GM19025 (cell line): ENCODE measurements at regions not wholly inside any gene's neighbourhood (a gene's known extent, or its start where the extent isn't known, plus 50 kb on each side); places are given as distances from the start of the nearest gene placed in this dataset.
"Not testable (repeated sequence)": the region's sequence is repeated elsewhere in the genome, so short reads cannot be mapped to it uniquely, and the experiment has no call there.

ENCODE experiments used
- ATAC-seq: cut with Tn5 transposase; IDR thresholded peaks from one replicate; pipeline ENCODE4 v1.9.1; 2021; ENCODE audit warnings: mild to moderate bottlenecking, low read depth, moderate library complexity; ENCODE audit not compliant: unreplicated experiment

GRCh38 chr7:131061158-131061557 is 266.5 kb upstream of the MKLN1 start:
- no peak for ATAC-seq

- no peak for ATAC-seq
Measured at GRCh38 chr7:131061818-131062217, 265.9 kb upstream of the MKLN1 start.

- no peak for ATAC-seq
Measured at GRCh38 chr7:131066635-131067034, 261.0 kb upstream of the MKLN1 start.

DNA sequence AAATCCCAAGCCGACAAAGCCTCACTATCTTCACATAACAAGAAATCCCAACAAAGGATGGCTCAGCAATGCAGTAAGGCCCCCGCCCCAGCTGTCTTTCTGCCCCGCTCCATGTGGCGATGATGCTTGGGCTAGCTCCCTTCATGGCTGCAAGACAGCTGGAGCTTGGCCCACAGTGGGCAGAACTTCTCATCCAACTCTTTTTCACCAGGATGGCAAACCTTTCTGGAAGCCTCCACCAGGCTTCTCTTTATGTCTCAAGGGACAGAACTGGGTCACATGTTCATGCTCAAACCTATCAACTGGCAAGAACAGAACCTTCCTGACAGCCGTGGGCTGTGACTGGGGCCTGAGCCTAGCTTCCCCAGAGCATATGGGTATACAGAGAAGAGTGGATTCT is 260.5 kb upstream of the MKLN1 start:
- no peak for ATAC-seq

DNA sequence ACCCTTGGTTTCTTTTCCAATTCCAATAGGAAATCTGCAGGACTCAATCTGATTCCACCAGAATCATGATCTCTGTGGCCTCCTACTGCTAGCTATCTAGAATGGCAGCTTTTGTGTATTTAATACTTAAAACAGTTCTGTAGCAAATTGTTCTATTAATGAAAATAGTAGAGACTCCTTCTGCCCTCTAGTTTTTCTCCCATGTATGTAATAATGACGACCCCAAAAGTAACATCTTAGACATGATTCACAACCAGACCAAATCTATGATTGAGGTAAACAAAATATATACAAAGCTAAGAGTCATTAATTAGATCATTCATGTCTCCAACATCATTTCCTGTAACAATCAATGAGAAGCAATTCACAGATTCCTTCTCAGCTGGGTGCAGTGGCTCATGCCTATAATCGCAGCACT is 259.1 kb upstream of the MKLN1 start:
- ATAC-seq: no peak

- no peak for ATAC-seq
Measured at GRCh38 chr7:131071786-131072504, 255.7 kb upstream of the MKLN1 start.

DNA sequence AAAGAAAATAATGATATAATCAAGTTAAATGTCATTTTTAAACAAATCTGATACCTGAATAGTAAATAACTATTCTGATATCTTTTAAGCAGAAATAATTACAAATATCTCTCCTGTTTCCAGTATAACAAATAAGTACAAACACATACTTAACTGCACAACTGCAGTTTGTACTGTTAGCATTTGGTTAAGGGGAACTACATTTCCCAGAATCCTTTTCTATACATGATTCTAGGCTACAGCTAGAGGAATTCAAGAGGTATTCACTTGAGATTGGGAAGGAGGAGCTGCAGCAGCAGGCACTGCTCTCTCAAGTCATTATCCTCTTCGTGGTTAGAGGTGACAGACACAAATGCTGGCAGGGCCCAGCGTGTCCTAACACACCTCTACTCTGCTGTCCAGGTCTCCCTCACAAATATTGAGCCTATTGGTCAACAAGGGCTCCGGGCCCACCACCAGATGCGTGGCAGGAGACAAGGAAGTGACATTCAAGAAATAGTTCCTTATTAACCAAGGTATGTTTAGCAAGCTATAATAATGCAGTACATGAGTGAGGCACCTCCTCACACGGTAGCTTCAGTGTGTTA is 255.1 kb upstream of the MKLN1 start:
- ATAC-seq: no peak

- ATAC-seq: no peak
Measured at GRCh38 chr7:131074043-131074442, 253.6 kb upstream of the MKLN1 start.

DNA sequence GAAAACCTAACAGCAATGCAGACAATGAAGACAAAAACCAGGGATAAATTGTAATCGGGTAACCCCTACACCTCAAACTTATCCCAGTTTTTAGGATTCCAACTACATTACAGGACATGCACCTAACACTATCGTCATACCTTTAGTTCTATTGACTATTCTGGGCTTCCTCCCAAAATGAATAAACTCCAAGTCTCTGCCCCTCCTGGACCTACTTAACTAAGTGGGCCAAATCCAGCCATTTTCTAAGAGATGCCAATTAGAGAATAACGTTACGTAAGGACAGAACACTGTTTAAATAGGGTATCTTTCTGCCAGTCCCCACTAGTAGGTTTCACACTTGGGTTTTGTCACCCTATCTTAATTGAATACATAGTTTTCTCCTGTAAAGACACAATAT is 253.1 kb upstream of the MKLN1 start:
- no peak for ATAC-seq

DNA sequence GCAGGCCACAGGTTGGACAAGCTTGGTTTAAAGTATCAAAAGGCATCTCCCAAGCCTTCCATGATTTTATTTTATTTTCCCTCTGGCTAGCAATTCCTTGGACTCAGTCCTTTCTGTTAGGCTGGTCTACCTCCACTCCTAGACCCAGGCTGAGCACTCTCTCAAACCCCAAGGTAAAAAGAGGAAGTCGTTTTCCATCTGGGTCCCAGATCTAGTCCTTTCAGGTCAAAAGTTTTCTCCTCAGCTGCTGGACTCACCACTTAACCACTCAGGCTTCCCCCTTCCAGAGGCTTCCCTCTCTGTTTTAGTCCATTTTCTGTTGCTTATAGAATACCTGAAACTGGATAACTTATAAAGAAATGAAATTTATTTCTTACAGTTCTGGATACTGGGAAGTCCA is 252.3 kb upstream of the MKLN1 start:
- no peak for ATAC-seq

- ATAC-seq: no peak
Measured at GRCh38 chr7:131076032-131076431, 251.6 kb upstream of the MKLN1 start.

DNA sequence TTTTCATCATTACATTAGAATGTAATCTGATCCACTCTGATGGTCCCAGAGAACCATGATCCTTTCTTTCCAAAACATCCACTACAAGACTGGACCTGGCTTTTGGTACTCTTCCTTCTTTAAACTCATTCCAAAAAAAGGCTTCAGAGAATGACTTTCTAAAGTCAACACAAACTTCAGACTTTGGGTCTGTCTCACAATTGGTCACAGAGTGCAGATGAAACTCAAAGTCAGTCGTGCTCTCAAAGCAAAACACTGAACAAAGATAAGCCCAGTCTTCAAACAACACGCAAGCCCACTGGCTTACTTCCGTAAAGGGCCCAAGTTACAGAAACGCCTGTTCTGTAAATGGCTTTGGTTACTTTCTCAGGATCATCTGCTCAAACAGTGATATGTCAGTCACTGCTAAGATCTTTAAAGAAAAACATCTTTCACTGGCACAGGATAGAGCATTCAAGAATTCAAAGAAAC is 250.9 kb upstream of the MKLN1 start:
- ATAC-seq: no peak

DNA sequence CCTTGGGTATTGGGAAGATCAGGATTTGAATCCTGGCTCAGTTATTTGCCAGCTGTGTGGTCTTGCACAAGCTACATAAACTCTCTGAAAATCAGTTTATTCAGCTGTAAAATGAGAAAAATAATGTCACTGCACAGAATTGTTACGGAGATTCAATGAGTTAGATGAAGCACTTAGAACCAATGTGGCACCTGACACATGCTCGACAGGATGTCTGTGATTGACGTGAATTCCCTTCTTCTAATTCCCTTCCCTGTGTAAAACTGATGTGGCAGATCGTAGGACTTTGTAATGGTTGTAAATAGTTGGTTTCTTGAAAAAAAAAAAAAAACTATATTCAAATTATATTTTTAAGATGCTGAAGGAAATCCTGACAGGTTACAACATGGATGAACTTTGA is 249.9 kb upstream of the MKLN1 start:
- no peak for ATAC-seq

- ATAC-seq: no peak
Measured at GRCh38 chr7:131080754-131081153, 246.9 kb upstream of the MKLN1 start.

DNA sequence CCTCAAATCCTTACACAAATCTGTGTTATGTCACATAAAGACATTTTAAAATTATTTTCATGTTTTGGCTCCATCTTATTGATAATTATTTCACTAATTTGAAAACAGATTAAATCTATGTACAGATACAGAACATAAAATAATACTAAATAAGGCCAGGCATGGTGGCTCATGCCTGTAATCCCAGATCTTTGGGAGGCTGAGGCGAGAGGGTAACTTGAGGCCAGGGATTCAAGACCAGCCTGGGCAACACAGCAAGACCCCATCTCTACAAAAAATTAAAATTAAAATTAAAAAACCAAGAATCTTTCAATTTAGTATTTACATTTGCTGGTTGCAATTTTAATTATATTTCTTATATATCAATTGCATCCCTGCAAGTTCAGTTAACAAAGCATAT is 246.4 kb upstream of the MKLN1 start:
- no peak for ATAC-seq

DNA sequence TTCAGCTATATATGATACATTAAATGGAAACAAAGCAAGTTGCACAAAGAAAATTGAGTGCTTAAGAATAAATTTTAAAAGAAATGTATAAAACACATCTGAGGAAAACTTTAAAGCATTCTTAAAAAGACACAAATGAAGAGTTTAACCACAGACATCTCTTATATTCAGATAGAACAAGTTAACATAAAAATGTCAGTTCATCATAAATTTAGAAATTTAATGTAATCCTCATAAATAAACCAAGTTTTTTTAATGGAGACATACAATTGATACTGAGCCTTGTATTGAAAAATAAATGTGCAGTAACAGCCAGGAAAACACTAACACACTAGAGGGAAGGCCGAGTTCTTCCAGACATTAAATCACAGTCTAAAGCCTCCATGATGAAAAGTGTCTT is 243.9 kb upstream of the MKLN1 start:
- no peak for ATAC-seq

DNA sequence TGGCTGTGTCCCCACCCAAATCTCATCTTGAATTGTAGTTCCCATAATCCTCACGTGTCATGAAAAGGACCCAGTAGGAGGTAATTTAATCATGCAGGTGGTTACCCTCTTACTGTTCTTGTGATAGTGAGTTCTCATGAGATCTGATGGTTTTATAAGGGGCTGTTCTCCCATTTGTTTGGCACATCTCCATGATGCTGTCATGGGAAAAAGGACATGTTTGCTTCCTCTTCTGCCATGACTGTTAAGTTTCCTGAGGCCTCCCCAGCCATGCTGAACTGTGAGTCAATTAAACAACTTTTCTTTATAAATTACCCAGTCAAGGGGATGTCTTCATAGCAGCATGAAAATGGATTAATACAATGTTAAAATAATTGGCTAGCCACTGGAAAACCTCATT is 243.3 kb upstream of the MKLN1 start:
- ATAC-seq: not testable (repeated sequence)

GRCh38 chr7:131087756-131088658 is 239.7 kb upstream of the MKLN1 start:
- no peak for ATAC-seq

DNA sequence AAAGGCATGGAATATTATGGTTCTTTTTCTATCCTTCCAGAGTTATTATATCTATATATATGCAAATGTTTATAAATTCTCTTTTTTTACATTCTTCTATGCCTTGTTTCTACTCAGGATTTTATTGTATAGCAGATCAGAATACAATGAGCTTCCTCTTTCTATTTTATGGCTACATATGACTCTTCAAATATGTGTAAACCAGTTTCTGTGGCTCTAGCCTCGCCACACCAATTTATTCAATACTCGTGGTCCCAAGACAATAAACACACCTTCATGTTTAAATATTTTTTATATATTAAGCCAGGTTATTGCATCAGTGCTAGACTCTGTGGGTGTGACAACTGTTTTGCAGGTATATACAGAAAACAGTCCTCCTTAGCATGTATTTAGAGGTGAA is 237.5 kb upstream of the MKLN1 start:
- ATAC-seq: no peak

GRCh38 chr7:131090886-131091692 is 236.6 kb upstream of the MKLN1 start:
- no peak for ATAC-seq

GRCh38 chr7:131094685-131095084 is 233.0 kb upstream of the MKLN1 start:
- no peak for ATAC-seq
